Stimulated activated memory B cell treated with anti-CD40 and anti-IgM and Interleukin-4, amounts not matched to agents 10 μg/mL and 1 μg/mL and 100 μg/mL, for 72 hours (primary cell): ENCODE measurements at regions not wholly inside any gene's neighbourhood (a gene's known extent, or its start where the extent isn't known, plus 50 kb on each side); places are given as distances from the start of the nearest gene placed in this dataset.

Source experiments
- ATAC-seq: fragments of 150-1000 bp; cut with Tn5 transposase; 2 replicates; pipeline ENCODE4 v1.10.0; 2021
- H3K27ac Mint-ChIP-seq: one replicate; pipeline ENCODE4 v1.8.0; 2022; ENCODE audit warnings: mild to moderate bottlenecking, mixed read lengths
- H3K27me3 Mint-ChIP-seq: one replicate; pipeline ENCODE4 v1.8.0; 2022; ENCODE audit warnings: mixed read lengths
- H3K36me3 Mint-ChIP-seq: one replicate; pipeline ENCODE4 v1.8.0; 2022; ENCODE audit warnings: mixed read lengths
- H3K4me1 Mint-ChIP-seq: one replicate; pipeline ENCODE4 v1.8.0; 2022; ENCODE audit warnings: mixed read lengths
- H3K4me3 Mint-ChIP-seq: one replicate; pipeline ENCODE4 v1.8.0; 2022; ENCODE audit warnings: mild to moderate bottlenecking, moderate library complexity, mixed read lengths
- H3K9me3 Mint-ChIP-seq: one replicate; pipeline ENCODE4 v1.8.0; 2022; ENCODE audit warnings: mixed read lengths

- H3K4me1 Mint-ChIP-seq = no peaks in the 10 kb centered on the region
- H3K27ac Mint-ChIP-seq = no peak overlapping the region
- no peak overlapping the region for H3K4me3 Mint-ChIP-seq
- no peaks in the 10 kb centered on the region for H3K36me3 Mint-ChIP-seq
- no peaks in the 10 kb centered on the region for H3K9me3 Mint-ChIP-seq
- ATAC-seq = no peak
- no peaks in the 10 kb centered on the region for H3K27me3 Mint-ChIP-seq
Measured at GRCh38 chr5:104241046-104241445, 678.5 kb upstream of the NUDT12 start.

DNA sequence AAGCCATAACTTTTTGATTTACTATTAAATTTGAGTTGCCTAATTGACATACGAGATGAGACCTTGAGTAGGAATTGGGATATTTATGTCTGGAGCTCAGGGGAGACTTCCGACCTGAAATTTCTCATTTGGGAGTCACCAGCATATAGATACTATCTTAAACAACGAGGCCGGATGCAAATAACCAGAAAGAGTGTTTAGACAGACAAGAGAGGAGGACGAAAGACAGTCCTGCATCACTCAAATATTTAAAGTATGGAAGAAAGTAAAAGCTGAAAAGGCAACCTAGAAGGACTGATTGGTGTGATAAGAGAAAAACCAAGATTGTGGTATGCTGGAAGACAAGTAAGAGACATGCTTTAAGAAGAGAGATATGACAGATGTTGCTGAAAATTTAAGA is 675.0 kb upstream of the NUDT12 start:
- no peaks in the 10 kb centered on the region for H3K4me1 Mint-ChIP-seq
- no peak overlapping the region for H3K27ac Mint-ChIP-seq
- H3K9me3 Mint-ChIP-seq = peaks cover 5% of the 10 kb centered on the region
- ATAC-seq = no peak
- no peak overlapping the region for H3K4me3 Mint-ChIP-seq
- H3K27me3 Mint-ChIP-seq = no peaks in the 10 kb centered on the region
- no peaks in the 10 kb centered on the region for H3K36me3 Mint-ChIP-seq

GRCh38 chr5:104223885-104224773 is 661.5 kb upstream of the NUDT12 start:
- no peak overlapping the region for H3K4me3 Mint-ChIP-seq
- H3K27me3 Mint-ChIP-seq = no peaks in the 10 kb centered on the region
- H3K36me3 Mint-ChIP-seq = no peaks in the 10 kb centered on the region
- no peaks in the 10 kb centered on the region for H3K4me1 Mint-ChIP-seq
- no peaks in the 10 kb centered on the region for H3K9me3 Mint-ChIP-seq
- H3K27ac Mint-ChIP-seq = no peak overlapping the region
- peak; percentile 20 for ATAC-seq

DNA sequence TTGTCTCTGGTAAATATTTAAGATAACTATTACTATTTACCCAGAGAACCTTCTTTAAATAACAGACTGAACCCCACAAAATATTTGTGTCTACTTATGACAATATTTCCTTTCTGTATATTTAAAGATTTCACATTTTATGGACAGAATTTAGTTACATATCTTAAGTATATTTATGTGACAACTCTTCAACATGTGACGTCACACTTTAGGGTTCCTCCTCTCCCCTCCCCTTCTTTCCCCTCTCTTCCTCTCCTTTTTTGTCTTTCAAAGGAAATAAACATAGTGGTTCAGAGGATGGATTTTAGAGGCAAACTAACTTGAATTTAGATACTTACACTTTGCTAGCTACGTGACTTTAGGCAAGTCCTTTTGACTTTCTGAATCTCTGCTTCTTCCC is 655.6 kb upstream of the NUDT12 start:
- Mint-ChIP-seq H3K27ac (no peak overlapping the region), H3K4me1 (no peaks in the 10 kb centered on the region), H3K9me3 (peaks cover 2% of the 10 kb centered on the region), H3K4me3 (no peak overlapping the region), H3K27me3 (no peaks in the 10 kb centered on the region), H3K36me3 (no peaks in the 10 kb centered on the region)
- no peak for ATAC-seq

- Mint-ChIP-seq H3K36me3 (no peaks in the 10 kb centered on the region), H3K4me1 (no peaks in the 10 kb centered on the region), H3K27me3 (no peaks in the 10 kb centered on the region), H3K9me3 (peaks cover 4% of the 10 kb centered on the region), H3K27ac (no peak overlapping the region), H3K4me3 (no peak overlapping the region)
- no peak for ATAC-seq
Measured at GRCh38 chr5:104213216-104213615, 650.6 kb upstream of the NUDT12 start.

DNA sequence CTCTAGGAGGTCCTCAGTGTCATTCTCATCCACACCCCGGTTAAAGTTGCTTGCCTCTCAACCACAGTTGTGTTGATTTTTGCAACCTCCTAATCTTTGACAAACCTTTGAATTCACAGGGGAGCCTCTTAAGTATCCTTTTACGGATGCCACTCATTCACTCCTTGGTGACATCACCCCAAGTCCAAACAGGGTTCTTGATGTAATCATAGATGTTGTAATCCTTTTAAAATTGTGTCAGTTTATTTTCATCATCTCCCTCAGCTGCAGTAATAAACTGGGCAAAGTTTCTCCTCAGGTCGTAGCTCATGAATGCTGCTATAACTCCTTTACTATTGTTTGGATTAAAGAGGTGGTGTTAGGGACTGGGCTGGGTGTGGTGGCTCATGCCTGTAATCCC is 637.2 kb upstream of the NUDT12 start:
- Mint-ChIP-seq H3K4me3 (no peak overlapping the region), H3K36me3 (no peaks in the 10 kb centered on the region), H3K27ac (no peak overlapping the region), H3K9me3 (no peaks in the 10 kb centered on the region), H3K4me1 (no peaks in the 10 kb centered on the region), H3K27me3 (no peaks in the 10 kb centered on the region)
- ATAC-seq = peak; percentile 12

DNA sequence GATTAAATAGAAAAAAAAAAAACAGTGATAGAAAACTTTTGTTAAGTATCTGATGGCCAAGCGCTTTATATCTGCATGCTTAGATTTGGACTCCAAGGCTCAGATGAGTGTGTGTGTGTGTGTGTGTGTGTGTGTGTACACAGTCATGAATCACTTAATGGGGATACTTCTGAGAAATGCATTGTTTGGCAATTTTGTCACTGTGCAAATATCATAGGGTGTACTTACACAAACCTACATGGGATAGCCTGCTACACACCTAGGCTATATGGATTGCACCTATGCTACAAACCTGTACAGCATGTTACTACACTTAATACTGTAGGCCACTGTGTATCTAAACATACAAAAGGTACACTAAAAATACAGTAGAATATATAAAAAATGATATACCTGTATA is 635.6 kb upstream of the NUDT12 start:
- Mint-ChIP-seq H3K36me3 (no peaks in the 10 kb centered on the region), H3K4me3 (no peak overlapping the region), H3K27ac (no peak overlapping the region), H3K27me3 (no peaks in the 10 kb centered on the region), H3K4me1 (no peaks in the 10 kb centered on the region), H3K9me3 (no peaks in the 10 kb centered on the region)
- no peak for ATAC-seq

DNA sequence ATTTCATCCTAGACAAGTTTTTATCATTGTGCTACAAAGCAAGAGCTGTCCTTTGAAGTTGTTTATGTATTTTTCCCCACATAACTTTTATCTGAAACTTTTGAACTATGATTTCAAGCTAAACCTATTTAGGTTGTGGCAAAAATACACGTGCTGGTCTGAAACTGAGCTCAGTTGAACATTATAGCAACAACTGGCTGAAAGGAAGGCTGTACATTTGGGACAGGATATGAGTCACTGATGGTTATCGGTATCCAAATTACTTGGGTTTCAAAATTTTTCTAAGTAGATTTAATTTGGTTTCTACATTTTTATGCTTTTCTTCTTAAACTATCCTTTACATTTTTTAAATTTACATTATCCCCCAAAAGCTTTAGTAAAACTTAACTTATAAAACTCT is 627.3 kb upstream of the NUDT12 start:
- H3K9me3 Mint-ChIP-seq = peaks cover 9% of the 10 kb centered on the region
- H3K4me1 Mint-ChIP-seq = no peaks in the 10 kb centered on the region
- H3K36me3 Mint-ChIP-seq = no peaks in the 10 kb centered on the region
- H3K4me3 Mint-ChIP-seq = no peak overlapping the region
- no peak for ATAC-seq
- H3K27me3 Mint-ChIP-seq = no peaks in the 10 kb centered on the region
- H3K27ac Mint-ChIP-seq = no peak overlapping the region

DNA sequence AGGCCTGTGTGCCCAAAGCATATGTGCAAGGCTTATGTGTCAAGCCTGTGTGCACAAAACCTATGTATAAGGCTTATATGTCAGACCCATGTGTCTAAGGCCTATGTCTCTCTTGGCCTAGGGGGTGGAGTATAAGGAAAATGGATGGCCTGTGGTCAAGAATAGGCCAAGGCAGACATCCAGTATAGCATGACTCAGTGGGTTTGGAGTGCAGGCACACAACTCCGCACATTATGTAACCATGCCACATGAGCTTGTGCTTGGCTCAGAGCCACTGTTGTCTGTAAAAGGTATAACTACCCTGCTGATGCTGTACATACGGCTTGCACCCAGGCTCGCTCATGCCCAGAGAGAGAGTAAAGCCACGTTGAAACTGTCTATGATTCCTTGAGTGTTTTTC is 626.4 kb upstream of the NUDT12 start:
- no peak overlapping the region for H3K27ac Mint-ChIP-seq
- no peak for ATAC-seq
- H3K4me3 Mint-ChIP-seq = no peak overlapping the region
- H3K27me3 Mint-ChIP-seq = no peaks in the 10 kb centered on the region
- H3K36me3 Mint-ChIP-seq = no peaks in the 10 kb centered on the region
- H3K4me1 Mint-ChIP-seq = no peaks in the 10 kb centered on the region
- H3K9me3 Mint-ChIP-seq = peaks cover 9% of the 10 kb centered on the region

DNA sequence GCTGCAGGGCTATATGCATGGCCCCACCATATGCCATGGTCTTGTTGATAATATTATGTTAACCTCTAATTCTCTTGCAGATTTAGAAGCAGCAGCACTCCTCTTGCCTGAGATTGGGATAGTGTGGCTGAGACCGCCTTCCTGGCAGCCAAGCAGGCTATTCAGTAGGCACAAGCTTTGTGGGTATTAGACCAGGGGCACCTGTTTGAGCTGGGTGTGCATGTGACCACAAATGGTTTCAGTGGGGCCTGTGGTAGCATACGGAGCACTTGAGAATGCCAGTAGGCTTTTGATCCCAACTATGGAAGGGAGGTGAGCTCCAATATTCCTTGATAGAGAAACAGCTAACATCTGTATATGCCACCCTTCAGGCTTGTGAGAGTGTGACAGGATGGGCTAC is 625.1 kb upstream of the NUDT12 start:
- no peaks in the 10 kb centered on the region for H3K27me3 Mint-ChIP-seq
- no peak overlapping the region for H3K4me3 Mint-ChIP-seq
- no peaks in the 10 kb centered on the region for H3K36me3 Mint-ChIP-seq
- ATAC-seq = no peak
- H3K27ac Mint-ChIP-seq = no peak overlapping the region
- peaks cover 9% of the 10 kb centered on the region for H3K9me3 Mint-ChIP-seq
- H3K4me1 Mint-ChIP-seq = no peaks in the 10 kb centered on the region

- H3K36me3 Mint-ChIP-seq = no peaks in the 10 kb centered on the region
- no peak for ATAC-seq
- no peak overlapping the region for H3K4me3 Mint-ChIP-seq
- no peak overlapping the region for H3K27ac Mint-ChIP-seq
- H3K27me3 Mint-ChIP-seq = no peaks in the 10 kb centered on the region
- H3K9me3 Mint-ChIP-seq = peaks cover 10% of the 10 kb centered on the region
- H3K4me1 Mint-ChIP-seq = no peaks in the 10 kb centered on the region
Measured at GRCh38 chr5:104186510-104186909, 623.9 kb upstream of the NUDT12 start.

DNA sequence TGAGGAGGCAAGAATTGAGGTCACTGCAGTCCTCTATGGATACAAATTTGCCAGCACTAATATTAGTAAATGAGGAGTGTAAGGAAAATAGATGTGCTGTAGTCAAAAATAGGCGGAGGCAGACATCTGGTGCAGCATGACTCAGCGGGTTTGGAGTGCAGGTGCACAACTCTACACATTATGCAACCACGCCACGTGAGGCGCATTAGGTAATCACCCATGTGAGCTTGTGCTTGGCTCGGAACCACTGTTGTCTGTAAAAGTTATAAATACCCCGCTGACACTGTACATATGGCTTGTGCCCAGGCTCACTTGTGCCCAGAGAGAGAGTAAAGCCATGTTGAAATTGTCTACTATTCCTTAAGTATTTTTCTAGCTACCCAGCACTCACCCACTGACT is 623.5 kb upstream of the NUDT12 start:
- Mint-ChIP-seq H3K4me1 (no peaks in the 10 kb centered on the region), H3K4me3 (no peak overlapping the region), H3K36me3 (no peaks in the 10 kb centered on the region), H3K9me3 (peaks cover 12% of the 10 kb centered on the region), H3K27ac (no peak overlapping the region), H3K27me3 (no peaks in the 10 kb centered on the region)
- ATAC-seq = no peak

DNA sequence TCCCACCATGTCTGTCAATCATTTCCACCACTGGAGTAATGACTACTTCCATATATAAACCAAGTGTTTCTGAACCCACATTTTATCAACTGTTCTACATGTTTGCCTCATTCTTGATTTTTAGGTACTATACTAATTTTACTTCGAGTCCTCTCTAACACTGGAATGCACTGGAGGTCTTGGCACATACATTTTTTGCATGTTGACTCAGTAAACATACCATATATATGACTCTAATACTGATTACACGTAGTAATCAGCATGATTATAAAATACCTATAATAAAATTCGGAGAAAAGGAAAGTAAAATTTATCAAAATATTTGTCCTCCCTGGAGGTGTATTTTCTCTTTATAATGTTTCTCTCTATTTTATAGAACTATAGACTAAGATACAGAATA is 621.7 kb upstream of the NUDT12 start:
- Mint-ChIP-seq H3K4me3 (no peak overlapping the region), H3K36me3 (no peaks in the 10 kb centered on the region), H3K27ac (no peak overlapping the region), H3K27me3 (no peaks in the 10 kb centered on the region), H3K9me3 (peaks cover 19% of the 10 kb centered on the region), H3K4me1 (no peaks in the 10 kb centered on the region)
- no peak for ATAC-seq

DNA sequence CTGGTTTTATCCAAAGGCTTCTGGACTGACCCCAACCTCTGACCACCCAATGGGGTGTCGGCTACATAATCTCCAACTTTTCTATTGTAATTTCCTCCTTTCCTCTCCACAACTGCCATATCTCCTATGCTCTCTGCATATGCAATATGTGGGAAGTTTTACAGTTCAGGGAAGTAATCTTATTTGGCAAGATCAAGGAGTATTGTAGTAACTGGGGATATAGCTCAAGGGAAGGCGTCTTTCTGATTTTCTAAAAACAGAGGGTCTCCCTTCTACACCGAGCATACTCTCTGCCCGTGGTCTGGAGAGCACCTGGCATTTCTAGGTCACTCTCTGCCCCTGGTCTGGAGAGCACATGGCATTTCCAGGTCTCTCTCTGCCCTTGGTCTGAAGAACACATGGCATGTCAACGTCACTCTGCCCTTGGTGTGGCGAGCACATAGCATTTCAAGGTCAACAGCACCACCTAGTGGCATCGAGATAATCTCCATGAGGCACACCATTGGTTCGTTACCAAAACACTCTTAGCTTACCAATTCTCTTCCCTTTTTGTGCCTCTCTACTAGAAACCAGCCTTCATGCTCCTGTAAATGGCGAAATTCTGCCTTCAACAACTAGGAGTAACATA is 616.4 kb upstream of the NUDT12 start:
- Mint-ChIP-seq H3K36me3 (no peaks in the 10 kb centered on the region), H3K4me3 (no peak overlapping the region), H3K27ac (no peak overlapping the region), H3K9me3 (peaks cover 15% of the 10 kb centered on the region), H3K4me1 (no peaks in the 10 kb centered on the region), H3K27me3 (no peaks in the 10 kb centered on the region)
- no peak for ATAC-seq

DNA sequence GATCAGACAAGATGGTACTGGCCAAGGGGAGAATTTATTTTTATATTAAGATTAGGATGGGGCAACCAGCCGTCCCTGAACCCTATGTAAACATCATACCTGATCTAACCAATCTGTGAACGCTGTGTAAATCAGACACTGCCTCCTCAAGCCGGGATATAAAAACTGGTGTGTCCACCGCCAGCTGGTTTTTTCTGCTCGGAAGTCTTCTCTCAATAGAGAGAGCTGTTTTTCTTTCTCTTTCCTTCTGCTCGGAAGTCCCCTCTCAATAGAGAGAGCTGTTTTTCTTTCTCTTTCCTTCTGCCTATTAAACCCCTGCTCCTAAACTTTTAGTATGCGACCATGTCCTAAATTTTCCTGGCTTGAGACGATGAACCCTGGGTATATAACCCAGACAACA is 615.5 kb upstream of the NUDT12 start:
- H3K27ac Mint-ChIP-seq = no peak overlapping the region
- no peaks in the 10 kb centered on the region for H3K4me1 Mint-ChIP-seq
- no peaks in the 10 kb centered on the region for H3K36me3 Mint-ChIP-seq
- H3K4me3 Mint-ChIP-seq = no peak overlapping the region
- H3K9me3 Mint-ChIP-seq = peaks cover 15% of the 10 kb centered on the region
- no peak for ATAC-seq
- H3K27me3 Mint-ChIP-seq = no peaks in the 10 kb centered on the region

DNA sequence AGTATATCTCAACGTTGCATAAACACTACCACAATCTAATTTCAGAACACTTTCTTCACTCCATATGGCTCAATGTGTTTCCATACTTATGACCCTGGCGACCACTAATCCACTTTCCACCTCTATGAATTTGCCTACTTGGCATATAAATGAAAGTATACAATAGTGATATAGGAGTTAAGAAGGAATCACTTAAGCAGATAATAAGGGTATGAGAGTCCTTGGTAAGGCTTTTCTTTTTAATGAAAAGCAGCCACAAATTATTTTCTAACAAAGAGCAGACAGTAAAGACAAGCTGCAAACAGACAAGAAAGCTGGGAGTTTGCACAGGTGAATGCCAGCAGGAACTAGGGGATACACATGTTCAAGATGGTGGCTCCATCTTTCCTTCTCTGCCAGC is 615.1 kb upstream of the NUDT12 start:
- H3K27ac Mint-ChIP-seq = no peak overlapping the region
- no peak overlapping the region for H3K4me3 Mint-ChIP-seq

More for the DNA sequence above, 615.1 kb upstream of the NUDT12 start:
- ATAC-seq = no peak
- Mint-ChIP-seq H3K36me3 (no peaks in the 10 kb centered on the region), H3K9me3 (peaks cover 15% of the 10 kb centered on the region), H3K4me1 (no peaks in the 10 kb centered on the region), H3K27me3 (no peaks in the 10 kb centered on the region)
